K562 (cell line): ENCODE measurements at regions not wholly inside any gene's neighbourhood (a gene's known extent, or its start where the extent isn't known, plus 50 kb on each side); places are given as distances from the start of the nearest gene placed in this dataset.

ENCODE experiments used
- ATAC-seq: fragments of 200-7000 bp; cut with Tn5 transposase; 3 replicates; pipeline ENCODE4 v1.9.1; 2020; ENCODE audit warnings: moderate library complexity
- BruUV-seq: library from RNA; stranded (reverse); fragments of 400-500 nt; replicated peaks from 2 replicates; lab custom pipeline; 2021; lab: Mats Ljungman, UMichigan
- CTCF ChIA-PET: fragments of 300-600 bp; formaldehyde crosslinking; extraction: SDS; loops from one replicate; lab custom pipeline; 2021; ENCODE audit warnings: low intra/inter-chr PET ratio; lab: Yijun Ruan, JAX
- POLR2A ChIA-PET: fragments of 300-600, 350-650 bp; sonication (Branson Sonifier 250); formaldehyde crosslinking; extraction: SDS; loops from one replicate; lab custom pipeline; 2021; ENCODE audit warnings: antibody characterized with exemption, inconsistent platforms; lab: Yijun Ruan, JAX
- DNase-seq, 4 experiments: peaks; one replicate each; pipeline versions ENCODE4 v3.0.0 to v3.0.0-alpha.2; 2011 to 2018; ENCODE audit warnings: low spot score in 3 of 4, mixed read lengths in 3 of 4; ENCODE audit errors: extremely low read depth in 1 of 4
- FAIRE-seq: peaks from 2 replicates; lab custom pipeline; 2011; peaks lifted over from hg19 to GRCh38; lab: Jason Lieb, UNC
- H2AFZ ChIP-seq: 2 replicates; pipeline ENCODE4 v1.6.0; 2011; ENCODE audit warnings: low read depth, low read length, control low read depth, inconsistent platforms
- H3K27ac ChIP-seq: fragments of 200-600 bp; 3 replicates; pipeline ENCODE4 v1.8.0; 2011; ENCODE audit warnings: low read depth, mild to moderate bottlenecking, control low read depth, inconsistent platforms, low read length, moderate library complexity, mixed read lengths; ENCODE audit errors: extremely low read depth
- H3K27me3 ChIP-seq, 2 experiments: fragments of 300-600 bp in 1 of 2; 2 replicates in 1 of 2; 3 replicates in 1 of 2; pipeline versions ENCODE4 v1.6.0 to v1.8.0; 2011; ENCODE audit warnings: inconsistent platforms in 2 of 2, low read length in 2 of 2, mild to moderate bottlenecking in 1 of 2, mixed read lengths in 1 of 2, moderate library complexity in 1 of 2; ENCODE audit not compliant: control insufficient read depth in 2 of 2, insufficient read depth in 2 of 2
- H3K36me3 ChIP-seq: fragments of 300-600 bp; 3 replicates; pipeline ENCODE4 v1.8.0; 2011; ENCODE audit warnings: mild to moderate bottlenecking, low read length, inconsistent platforms; ENCODE audit not compliant: control insufficient read depth, insufficient read depth
- H3K4me1 ChIP-seq, 2 experiments: fragments of 200-600 bp in 1 of 2; replicated peaks in 1 of 2; 2 replicates in 1 of 2; 3 replicates in 1 of 2; pipeline versions ENCODE4 v1.5.1 to v1.8.0; 2011; ENCODE audit warnings: inconsistent platforms in 2 of 2, low read length in 2 of 2, mild to moderate bottlenecking in 1 of 2, mixed read lengths in 1 of 2, moderate library complexity in 1 of 2; ENCODE audit not compliant: control insufficient read depth in 2 of 2, insufficient read depth in 2 of 2
- H3K4me2 ChIP-seq: 2 replicates; pipeline ENCODE4 v1.6.1; 2011; ENCODE audit warnings: low read length, control low read depth, inconsistent platforms, mixed read lengths; ENCODE audit not compliant: insufficient read depth
- H3K4me3 ChIP-seq: fragments of 200-600 bp; sonication (generic), shearing (Covaris generic); 2 replicates; pipeline ENCODE4 v1.5.1; 2016; ENCODE audit warnings: control low read depth, inconsistent platforms
- H3K79me2 ChIP-seq: fragments of 200-600 bp; 3 replicates; pipeline ENCODE4 v1.8.0; 2011; ENCODE audit warnings: low read length, inconsistent platforms; ENCODE audit not compliant: control insufficient read depth, insufficient read depth
- H3K9ac ChIP-seq, 2 experiments: 2 replicates each; pipeline versions ENCODE4 v1.6.0 to v1.6.1; 2011; ENCODE audit warnings: low read depth in 2 of 2, low read length in 2 of 2, control low read depth in 1 of 2, inconsistent platforms in 1 of 2, mild to moderate bottlenecking in 1 of 2, mixed read lengths in 1 of 2; ENCODE audit not compliant: insufficient read depth in 1 of 2
- H3K9me1 ChIP-seq: one replicate; pipeline ENCODE4 v1.6.0; 2011; ENCODE audit warnings: inconsistent platforms, mild to moderate bottlenecking, low read length, moderate library complexity; ENCODE audit not compliant: control insufficient read depth, insufficient read depth
- H3K9me3 ChIP-seq: replicated peaks from 2 replicates; pipeline ENCODE4 v1.5.1; 2011; ENCODE audit warnings: low read depth, low read length, inconsistent platforms; ENCODE audit not compliant: control insufficient read depth, insufficient read depth
- H4K20me1 ChIP-seq: replicated peaks from 2 replicates; pipeline ENCODE4 v1.6.1; 2011; ENCODE audit warnings: low read length, inconsistent platforms, mixed read lengths; ENCODE audit not compliant: control insufficient read depth, insufficient read depth
- HLTF ChIP-seq: fragments of 450-650 bp; IDR thresholded peaks from 2 replicates; pipeline ENCODE4 v1.6.1; 2016
- ZBTB11 ChIP-seq, 3 experiments: fragments of 200-800 bp in 1 of 3; fragments of 250-450 bp in 1 of 3; fragments of 450-650 bp in 1 of 3; sonication (Bioruptor Pico) in 1 of 3; sonication (Bioruptor generic) in 1 of 3; formaldehyde crosslinking in 1 of 3; IDR thresholded peaks; 2 replicates each; pipeline versions ENCODE4 v1.6.1 to v1.8.0; 2016 to 2022; ENCODE audit warnings: mild to moderate bottlenecking in 2 of 3, missing genetic modification characterization in 2 of 3, missing compliant biosample characterization in 1 of 3, moderate library complexity in 1 of 3
- WGBS: fragments of 100-300 bp; shearing (Covaris generic); methylation state at CpG from one replicate; pipeline ENCODE4 v1.1.6; 2016; ENCODE audit warnings: low coverage, mixed read lengths; ENCODE audit not compliant: insufficient coverage; ENCODE audit errors: missing lambda C conversion rate; 5-methylcytosine and 5-hydroxymethylcytosine counted together
- in situ Hi-C: fragments of 300-500 bp; cut with MboI; formaldehyde crosslinking; loops from 4 replicates; pipeline ENCODE4 v1.15.0; 2018; ENCODE audit warnings: inconsistent platforms, mixed read lengths
- intact Hi-C: fragments of 100-400 bp; cut with micrococcal nuclease; formaldehyde crosslinking; loops from 2 replicates; pipeline ENCODE4 v1.14.2; 2022

- no peaks in the 10 kb centered on the region for H3K9me3 ChIP-seq
- no peaks in the 10 kb centered on the region for H3K4me1 ChIP-seq
- H3K4me2 ChIP-seq: no peak overlapping the region
- ChIA-PET CTCF (no interaction called here), POLR2A (no interaction called here)
- DNase-seq: no peak
- no peak for ATAC-seq
- no peak overlapping the region for H2AFZ ChIP-seq
- H3K9me1 ChIP-seq: no peaks in the 10 kb centered on the region
- H3K36me3 ChIP-seq: no peaks in the 10 kb centered on the region
- H3K4me3 ChIP-seq: no peak overlapping the region
- peak in 1 of 3 experiments; percentile 64; a peak in 1 of 6 replicates for TF ChIP-seq ZBTB11 (CRISPR knock-in tag; IDR thresholded peaks at IDR 0.05)
- TF ChIP-seq HLTF: no peak
- under 1% methylated on average over 7 of the region's 7 CpGs for WGBS
- no peaks in the 10 kb centered on the region for H3K79me2 ChIP-seq
- BruUV-seq: no TSS peak
- H3K27me3 ChIP-seq: peaks cover 0 to 14% of the 10 kb centered on the region in 2 experiments; a peak in 2 of 5 replicates
- H3K9ac ChIP-seq: no peak overlapping the region
- no peak for FAIRE-seq
- H4K20me1 ChIP-seq: no peaks in the 10 kb centered on the region
- intact Hi-C loops (no loop called here), in situ Hi-C loops (no loop called here)
- no peak overlapping the region for H3K27ac ChIP-seq
Observed at GRCh38 chr20:48040051-48040450, 254.8 kb upstream of the SULF2 start.
